A673 (cell line): ENCODE measurements at regions not wholly inside any gene's neighbourhood (a gene's known extent, or its start where the extent isn't known, plus 50 kb on each side); places are given as distances from the start of the nearest gene placed in this dataset.
A peak's percentile ranks its signal among the peaks of the same experiment; 100 is the strongest.

ENCODE experiments used
- BruUV-seq: library from RNA; stranded (reverse); fragments of 400-500 nt; replicated peaks from 2 replicates; lab custom pipeline; 2021; lab: Mats Ljungman, UMichigan
- CTCF ChIA-PET: fragments of 300-600 bp; sonication (Branson Sonifier 250); formaldehyde crosslinking; loops from one replicate; lab custom pipeline; 2022; ENCODE audit warnings: antibody characterized with exemption; lab: Charles Lee
- POLR2A ChIA-PET: fragments of 300-600 bp; sonication (Branson Sonifier 250); formaldehyde crosslinking; loops from one replicate; lab custom pipeline; 2022; ENCODE audit warnings: antibody characterized with exemption; ENCODE audit not compliant: low non-redundant PET; lab: Charles Lee
- DNase-seq: peaks from one replicate; pipeline ENCODE4 v3.0.0-alpha.2; 2015; ENCODE audit warnings: low spot score
- H3K27ac ChIP-seq: fragments of 200-600 bp; sonication (generic); 2 replicates; pipeline ENCODE4 v1.5.1; 2016; ENCODE audit warnings: mixed run types, low read depth, mild to moderate bottlenecking, mixed read lengths, antibody characterized with exemption, low read length; ENCODE audit not compliant: poor library complexity, severe bottlenecking
- H3K27me3 ChIP-seq: fragments of 200-600 bp; sonication (generic); replicated peaks from 2 replicates; pipeline ENCODE4 v1.6.1; 2017; ENCODE audit warnings: mixed run types, low read depth, mild to moderate bottlenecking, mixed read lengths, antibody characterized with exemption, low read length; ENCODE audit not compliant: insufficient read depth, poor library complexity
- H3K36me3 ChIP-seq: fragments of 200-600 bp; sonication (generic); 2 replicates; pipeline ENCODE4 v1.6.1; 2016; ENCODE audit warnings: mixed run types, mild to moderate bottlenecking, mixed read lengths, antibody characterized with exemption, low read length; ENCODE audit not compliant: insufficient read depth, poor library complexity, severe bottlenecking
- H3K4me1 ChIP-seq: fragments of 200-600 bp; sonication (generic); 2 replicates; pipeline ENCODE4 v1.6.1; 2017; ENCODE audit warnings: mixed run types, mild to moderate bottlenecking, mixed read lengths, antibody characterized with exemption, low read length; ENCODE audit not compliant: insufficient read depth, poor library complexity, severe bottlenecking
- H3K4me3 ChIP-seq: fragments of 200-600 bp; sonication (generic); 2 replicates; pipeline ENCODE4 v1.5.1; 2016; ENCODE audit warnings: low read depth, mixed run types, mild to moderate bottlenecking, mixed read lengths, low read length; ENCODE audit not compliant: poor library complexity, severe bottlenecking
- H3K9me3 ChIP-seq: fragments of 200-600 bp; sonication (generic); 2 replicates; pipeline ENCODE4 v1.6.1; 2016; ENCODE audit warnings: mixed run types, low read depth, mild to moderate bottlenecking, mixed read lengths, antibody characterized with exemption, low read length; ENCODE audit not compliant: poor library complexity, severe bottlenecking
- EZH2 ChIP-seq: fragments of 200-600 bp; sonication (generic); IDR thresholded peaks from 2 replicates; pipeline ENCODE4 v1.6.1; 2017; ENCODE audit warnings: borderline replicate concordance, low read depth, mild to moderate bottlenecking, mixed read lengths, antibody characterized with exemption, low read length; ENCODE audit not compliant: poor library complexity, severe bottlenecking
- intact Hi-C: fragments of 100-400 bp; cut with micrococcal nuclease; formaldehyde crosslinking; loops from one replicate; pipeline ENCODE4 v1.10.0; 2022; ENCODE audit not compliant: unreplicated experiment
- TF ChIP-seq, protein P1 (sequence below): fragments of 300-800, 200-600 bp; sonication (generic); conservative IDR thresholded peaks from 2 replicates; pipeline ENCODE4 v1.5.1; 2017; ENCODE audit warnings: low read depth, mild to moderate bottlenecking, antibody characterized with exemption, low read length, moderate library complexity, mixed read lengths

DNA sequence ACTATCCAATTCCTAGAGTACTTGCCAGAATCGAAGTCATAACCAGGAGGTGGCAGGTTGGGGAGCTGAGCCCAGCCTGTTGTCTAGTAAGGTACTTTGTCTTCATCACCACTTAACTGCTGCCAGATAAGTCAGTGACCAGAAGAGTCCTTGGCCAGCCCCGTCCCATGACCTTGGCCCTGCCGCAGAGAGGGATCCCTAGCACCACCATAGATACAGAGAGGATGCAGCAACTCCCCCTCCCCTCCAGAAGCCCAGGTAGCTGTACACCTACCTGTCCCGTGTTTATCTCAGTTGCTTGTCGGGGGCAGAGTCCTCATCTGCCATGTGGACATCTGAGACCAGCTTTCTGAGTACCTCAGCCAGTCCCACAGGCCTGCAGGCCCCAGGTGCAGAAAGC, 153.6 kb upstream of the TP63 start:
- BruUV-seq, result no TSS peak
- DNase-seq, result no peak
- H3K36me3 ChIP-seq, result peaks cover 3% of the 10 kb centered on the region
- H3K27me3 ChIP-seq, result no peaks in the 10 kb centered on the region
- intact Hi-C loops, result no loop called here
- POLR2A ChIA-PET, result interaction anchor here (0.6 to 1.0 kb wide), 2 partner anchors 9 to 73 kb away, joined by 3 read pairs; no protein-coding TSS in a partner anchor
- no peaks in the 10 kb centered on the region for H3K9me3 ChIP-seq
- TF ChIP-seq, protein P1, sequence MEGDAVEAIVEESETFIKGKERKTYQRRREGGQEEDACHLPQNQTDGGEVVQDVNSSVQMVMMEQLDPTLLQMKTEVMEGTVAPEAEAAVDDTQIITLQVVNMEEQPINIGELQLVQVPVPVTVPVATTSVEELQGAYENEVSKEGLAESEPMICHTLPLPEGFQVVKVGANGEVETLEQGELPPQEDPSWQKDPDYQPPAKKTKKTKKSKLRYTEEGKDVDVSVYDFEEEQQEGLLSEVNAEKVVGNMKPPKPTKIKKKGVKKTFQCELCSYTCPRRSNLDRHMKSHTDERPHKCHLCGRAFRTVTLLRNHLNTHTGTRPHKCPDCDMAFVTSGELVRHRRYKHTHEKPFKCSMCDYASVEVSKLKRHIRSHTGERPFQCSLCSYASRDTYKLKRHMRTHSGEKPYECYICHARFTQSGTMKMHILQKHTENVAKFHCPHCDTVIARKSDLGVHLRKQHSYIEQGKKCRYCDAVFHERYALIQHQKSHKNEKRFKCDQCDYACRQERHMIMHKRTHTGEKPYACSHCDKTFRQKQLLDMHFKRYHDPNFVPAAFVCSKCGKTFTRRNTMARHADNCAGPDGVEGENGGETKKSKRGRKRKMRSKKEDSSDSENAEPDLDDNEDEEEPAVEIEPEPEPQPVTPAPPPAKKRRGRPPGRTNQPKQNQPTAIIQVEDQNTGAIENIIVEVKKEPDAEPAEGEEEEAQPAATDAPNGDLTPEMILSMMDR, result no peak
- TF ChIP-seq EZH2, result no peak
- CTCF ChIA-PET, result no interaction called here
- H3K4me3 ChIP-seq, result no peak overlapping the region
- H3K27ac ChIP-seq, result no peak overlapping the region
- H3K4me1 ChIP-seq, result no peaks in the 10 kb centered on the region

GRCh38 chr3:189486556-189486955, 144.6 kb upstream of the TP63 start:
- Histone ChIP-seq H3K36me3 (no peaks in the 10 kb centered on the region), H3K27me3 (no peaks in the 10 kb centered on the region), H3K9me3 (no peaks in the 10 kb centered on the region), H3K4me1 (peaks cover 13% of the 10 kb centered on the region), H3K27ac (no peak overlapping the region), H3K4me3 (no peak overlapping the region)
- no TSS peak for BruUV-seq
- no peak for DNase-seq
- ChIA-PET CTCF (no interaction called here), POLR2A (no interaction called here)
- no peak for TF ChIP-seq EZH2
- TF ChIP-seq, protein P1, result no peak
- intact Hi-C loops, result no loop called here

- BruUV-seq, result no TSS peak
- Histone ChIP-seq H3K27me3 (no peaks in the 10 kb centered on the region), H3K36me3 (no peaks in the 10 kb centered on the region), H3K27ac (peak overlapping the region; percentile 44), H3K4me3 (no peak overlapping the region), H3K4me1 (peaks cover 16% of the 10 kb centered on the region), H3K9me3 (no peaks in the 10 kb centered on the region)
- CTCF ChIA-PET, result no interaction called here
- POLR2A ChIA-PET, result no interaction called here
- TF ChIP-seq, protein P1, result no peak
- TF ChIP-seq EZH2, result no peak
- DNase-seq, result peak; percentile 64
- intact Hi-C loops, result no loop called here
Measured at GRCh38 chr3:189488241-189488767, 142.9 kb upstream of the TP63 start.
